Nephron (organoid): ENCODE measurements at regions not wholly inside any gene's neighbourhood (a gene's known extent, or its start where the extent isn't known, plus 50 kb on each side); places are given as distances from the start of the nearest gene placed in this dataset.

ENCODE experiments used
- H3K27ac Mint-ChIP-seq, 3 experiments: 2 replicates each; pipeline ENCODE4 v1.8.0; 2020; ENCODE audit warnings: mixed read lengths in 3 of 3, mild to moderate bottlenecking in 2 of 3, moderate library complexity in 1 of 3
- H3K27me3 Mint-ChIP-seq: 2 replicates; pipeline ENCODE4 v1.8.0; 2021; ENCODE audit warnings: low read depth, mild to moderate bottlenecking, moderate library complexity, mixed read lengths
- H3K36me3 Mint-ChIP-seq: 2 replicates; pipeline ENCODE4 v1.8.0; 2020; ENCODE audit warnings: low read depth, mixed read lengths
- H3K4me1 Mint-ChIP-seq: 2 replicates; pipeline ENCODE4 v1.8.0; 2020; ENCODE audit warnings: mixed read lengths
- H3K4me3 Mint-ChIP-seq, 3 experiments: 2 replicates each; pipeline ENCODE4 v1.8.0; 2020; ENCODE audit warnings: mild to moderate bottlenecking in 3 of 3, mixed read lengths in 3 of 3, moderate library complexity in 2 of 3
- H3K9me3 Mint-ChIP-seq: 2 replicates; pipeline ENCODE4 v1.8.0; 2020; ENCODE audit warnings: mixed read lengths
- CTCF ChIP-seq, 3 experiments: fragments of 200-600 bp; sonication (generic); IDR thresholded peaks; one replicate each; pipeline ENCODE4 v1.5.0; 2021; ENCODE audit warnings: antibody characterized with exemption in 3 of 3; ENCODE audit not compliant: unreplicated experiment in 3 of 3

DNA sequence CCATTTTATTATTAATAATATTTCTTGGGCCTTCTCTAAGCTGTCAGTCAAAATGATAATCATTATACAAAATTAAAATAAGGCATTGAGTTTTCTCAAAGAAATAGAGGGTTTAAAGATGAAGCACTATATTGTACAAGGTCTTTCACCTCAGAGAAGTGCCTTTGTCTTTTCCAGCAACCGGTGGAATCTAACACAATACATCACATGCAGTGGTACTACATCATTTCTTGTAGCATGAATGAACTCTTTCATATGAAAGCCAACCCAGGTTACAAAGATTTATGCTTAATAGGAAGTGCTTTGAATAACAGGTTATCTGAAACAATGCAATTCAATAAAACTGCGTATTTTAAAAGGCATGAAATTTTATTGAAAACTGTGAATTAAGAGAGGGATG is 1620.8 kb downstream of the PCDH9 start:
- H3K4me1 Mint-ChIP-seq: no peaks in the 10 kb centered on the region
- H3K27me3 Mint-ChIP-seq: no peaks in the 10 kb centered on the region
- H3K36me3 Mint-ChIP-seq: no peaks in the 10 kb centered on the region
- H3K27ac Mint-ChIP-seq: no peak overlapping the region
- no peak for TF ChIP-seq CTCF (IDR thresholded peaks at IDR 0.05; ENCODE audit: unreplicated experiment in 3 of 3)
- H3K9me3 Mint-ChIP-seq: no peaks in the 10 kb centered on the region
- no peak overlapping the region for H3K4me3 Mint-ChIP-seq

- Mint-ChIP-seq H3K36me3 (no peaks in the 10 kb centered on the region), H3K27ac (no peak overlapping the region), H3K27me3 (no peaks in the 10 kb centered on the region), H3K4me3 (no peak overlapping the region), H3K4me1 (no peaks in the 10 kb centered on the region), H3K9me3 (peaks cover 2% of the 10 kb centered on the region)
- TF ChIP-seq CTCF (IDR thresholded peaks at IDR 0.05; ENCODE audit: unreplicated experiment in 3 of 3): no peak
These were observed 1623.5 kb downstream of the PCDH9 start for GRCh38 chr13:65606622-65607021.

- no peak overlapping the region for H3K4me3 Mint-ChIP-seq
- no peaks in the 10 kb centered on the region for H3K4me1 Mint-ChIP-seq
- H3K27ac Mint-ChIP-seq: no peak overlapping the region
- no peak for TF ChIP-seq CTCF (IDR thresholded peaks at IDR 0.05; ENCODE audit: unreplicated experiment in 3 of 3)
- H3K9me3 Mint-ChIP-seq: peaks cover 2% of the 10 kb centered on the region
- H3K27me3 Mint-ChIP-seq: no peaks in the 10 kb centered on the region
- no peaks in the 10 kb centered on the region for H3K36me3 Mint-ChIP-seq
These were observed 1624.7 kb downstream of the PCDH9 start for GRCh38 chr13:65605396-65605795.

GRCh38 chr13:65603160-65603559 is 1627.0 kb downstream of the PCDH9 start:
- Mint-ChIP-seq H3K36me3 (no peaks in the 10 kb centered on the region), H3K27ac (no peak overlapping the region), H3K4me3 (no peak overlapping the region), H3K27me3 (no peaks in the 10 kb centered on the region), H3K4me1 (peaks cover 1% of the 10 kb centered on the region), H3K9me3 (peaks cover 2% of the 10 kb centered on the region)
- TF ChIP-seq CTCF (IDR thresholded peaks at IDR 0.05; ENCODE audit: unreplicated experiment in 3 of 3): no peak

DNA sequence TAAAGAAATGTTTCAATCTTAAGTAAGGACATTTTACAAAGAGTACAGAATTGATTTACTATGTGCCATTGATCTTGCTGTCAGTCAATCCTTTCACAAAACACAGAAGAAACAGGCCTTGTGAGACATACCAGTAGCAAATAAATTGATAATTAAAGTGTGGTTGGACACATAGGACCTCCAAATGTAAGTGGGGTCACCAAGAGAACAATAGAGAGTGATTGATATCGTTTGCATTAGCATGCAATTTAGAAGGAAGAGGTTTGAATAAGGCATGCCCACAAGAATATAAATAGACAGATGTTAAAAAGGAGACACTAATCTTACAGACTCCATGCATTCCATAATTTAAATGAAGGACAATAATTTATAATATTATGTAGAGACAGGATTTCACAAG is 1628.3 kb downstream of the PCDH9 start:
- Mint-ChIP-seq H3K27me3 (no peaks in the 10 kb centered on the region), H3K27ac (no peak overlapping the region), H3K9me3 (peaks cover 2% of the 10 kb centered on the region), H3K4me3 (no peak overlapping the region), H3K36me3 (no peaks in the 10 kb centered on the region), H3K4me1 (peaks cover 8% of the 10 kb centered on the region)
- no peak for TF ChIP-seq CTCF (IDR thresholded peaks at IDR 0.05; ENCODE audit: unreplicated experiment in 3 of 3)

DNA sequence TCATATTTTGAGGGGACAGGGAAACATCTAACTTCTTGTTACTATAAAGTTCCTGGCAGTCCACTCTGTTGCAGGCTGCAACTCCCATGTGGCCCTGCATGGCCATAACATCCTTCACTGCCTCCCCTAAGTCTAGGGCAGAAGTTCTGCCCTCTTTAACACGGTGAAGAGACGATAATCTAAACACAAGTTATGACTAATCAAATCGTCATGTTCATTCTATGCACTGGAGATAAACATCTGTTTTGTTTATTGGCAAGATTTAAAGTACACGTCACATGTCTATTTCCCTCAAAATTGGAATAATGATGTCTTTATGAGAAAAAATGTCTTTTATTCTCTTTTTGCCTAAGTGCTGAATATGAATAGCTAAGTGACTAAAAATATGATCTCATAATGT is 1629.4 kb downstream of the PCDH9 start:
- H3K4me3 Mint-ChIP-seq: no peak overlapping the region
- H3K27ac Mint-ChIP-seq: no peak overlapping the region
- H3K27me3 Mint-ChIP-seq: no peaks in the 10 kb centered on the region
- H3K36me3 Mint-ChIP-seq: no peaks in the 10 kb centered on the region
- peaks cover 8% of the 10 kb centered on the region for H3K4me1 Mint-ChIP-seq
- TF ChIP-seq CTCF (IDR thresholded peaks at IDR 0.05; ENCODE audit: unreplicated experiment in 3 of 3): no peak
- peaks cover 2% of the 10 kb centered on the region for H3K9me3 Mint-ChIP-seq
